CD4-positive, alpha-beta T cell (primary cell): ENCODE measurements at regions not wholly inside any gene's neighbourhood (a gene's known extent, or its start where the extent isn't known, plus 50 kb on each side); places are given as distances from the start of the nearest gene placed in this dataset.

ENCODE experiments used
- ATAC-seq: fragments of 200-7000 bp; cut with Tn5 transposase; one replicate; pipeline ENCODE4 v1.10.0; 2022; ENCODE audit warnings: mild to moderate bottlenecking; ENCODE audit not compliant: poor library complexity
- CTCF ChIA-PET: fragments of 350-600 bp; sonication (Branson Sonifier 250); formaldehyde crosslinking; loops from one replicate; lab custom pipeline; 2021; ENCODE audit warnings: antibody characterized with exemption, inconsistent platforms; lab: Charles Lee
- POLR2A ChIA-PET: fragments of 350-600 bp; sonication (Branson Sonifier 250); formaldehyde crosslinking; loops from one replicate; lab custom pipeline; 2021; ENCODE audit warnings: antibody characterized with exemption, inconsistent platforms; lab: Charles Lee
- DNase-seq, 14 experiments: peaks; one replicate each; pipeline ENCODE4 v3.0.0-alpha.2; 2013 to 2020; ENCODE audit warnings: mixed read lengths in 2 of 14
- H3K27ac ChIP-seq, 2 donors: one replicate each; pipeline versions ENCODE4 v1.5.1 to v1.7.0; 2013; ENCODE audit warnings: low read length in 2 of 2, low read depth in 1 of 2, mild to moderate bottlenecking in 1 of 2
- H3K27me3 ChIP-seq, 2 experiments: 1 replicate in 1 of 2; 2 replicates in 1 of 2; pipeline versions ENCODE4 v1.6.1 to v1.7.0; 2013; ENCODE audit warnings: low read length in 2 of 2, control low read depth in 1 of 2, mild to moderate bottlenecking in 1 of 2, moderate library complexity in 1 of 2; ENCODE audit not compliant: insufficient read depth in 2 of 2, control insufficient read depth in 1 of 2
- H3K36me3 ChIP-seq: one replicate; pipeline ENCODE4 v1.6.1; 2013; ENCODE audit warnings: low read length, control low read depth; ENCODE audit not compliant: insufficient read depth
- H3K4me1 ChIP-seq: one replicate; pipeline ENCODE4 v1.6.1; 2013; ENCODE audit warnings: low read length, control low read depth; ENCODE audit not compliant: insufficient read depth
- H3K4me3 ChIP-seq: one replicate; pipeline ENCODE4 v1.5.1; 2013; ENCODE audit warnings: mild to moderate bottlenecking, low read length, moderate library complexity
- H3K9me3 ChIP-seq, 2 experiments: 1 replicate in 1 of 2; 2 replicates in 1 of 2; pipeline versions ENCODE4 v1.6.1 to v1.7.0; 2013; ENCODE audit warnings: low read length in 2 of 2, mild to moderate bottlenecking in 2 of 2, control low read depth in 1 of 2, moderate library complexity in 1 of 2; ENCODE audit not compliant: control insufficient read depth in 1 of 2, insufficient read depth in 1 of 2
- H3K27ac Mint-ChIP-seq: one replicate; pipeline ENCODE4 v1.8.0; 2020; ENCODE audit warnings: mixed read lengths
- H3K27me3 Mint-ChIP-seq: one replicate; pipeline ENCODE4 v1.8.0; 2021; ENCODE audit warnings: mixed read lengths
- H3K36me3 Mint-ChIP-seq: one replicate; pipeline ENCODE4 v1.8.0; 2021; ENCODE audit warnings: low read depth, mixed read lengths
- H3K4me1 Mint-ChIP-seq: one replicate; pipeline ENCODE4 v1.8.0; 2021; ENCODE audit warnings: low read depth, mixed read lengths
- H3K4me3 Mint-ChIP-seq: one replicate; pipeline ENCODE4 v1.8.0; 2020; ENCODE audit warnings: mild to moderate bottlenecking, mixed read lengths
- H3K9me3 Mint-ChIP-seq: one replicate; pipeline ENCODE4 v1.8.0; 2020; ENCODE audit warnings: mixed read lengths
- intact Hi-C, 2 experiments: fragments of 100-400 bp; cut with DNase I in 1 of 2; cut with micrococcal nuclease in 1 of 2; formaldehyde crosslinking; loops; one replicate each; pipeline versions ENCODE4 v1.15.1 to v1.9.0; 2023 to 2025; cut with DNase I, micrococcal nuclease
- TF ChIP-seq, protein P1 (sequence below): fragments of 200-600 bp; IDR thresholded peaks from one replicate; pipeline ENCODE4 v1.8.0; 2022; ENCODE audit warnings: antibody characterized with exemption, mild to moderate bottlenecking

DNA sequence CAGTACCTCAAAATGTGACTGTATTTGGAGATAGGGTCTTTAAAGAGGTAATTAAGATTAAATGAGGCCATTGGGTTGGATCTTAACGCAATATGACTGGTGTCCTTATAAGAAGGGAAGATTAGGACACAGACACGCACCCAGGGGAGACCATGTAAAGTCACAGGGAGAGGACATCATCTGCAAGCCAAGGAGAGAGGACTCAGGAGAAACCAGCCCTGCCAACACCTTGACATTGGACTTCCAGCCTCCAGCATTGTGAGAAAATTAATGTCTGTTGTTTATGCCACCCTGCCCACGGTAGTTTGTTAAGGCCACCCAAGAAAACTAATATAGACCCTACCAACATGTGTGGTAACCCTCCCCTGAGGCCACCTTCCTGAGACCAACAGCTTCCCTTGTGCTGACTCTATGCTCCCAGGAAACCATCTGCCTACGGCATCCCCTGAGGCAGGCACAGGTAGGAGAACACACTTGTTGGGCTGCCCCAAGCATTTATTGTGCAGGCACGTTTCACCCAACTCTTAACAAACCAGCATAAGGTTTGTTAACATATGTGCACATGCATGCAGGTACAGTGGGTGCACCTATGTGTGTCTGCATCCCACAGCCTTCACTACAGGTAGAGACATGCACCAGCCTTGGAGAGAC is 161.5 kb upstream of the AGAP1 start:
- Histone ChIP-seq H3K4me1 (no peaks in the 10 kb centered on the region), H3K27ac (no peak overlapping the region), H3K9me3 (peaks cover 0 to 4% of the 10 kb centered on the region in 2 experiments), H3K4me3 (no peak overlapping the region), H3K27me3 (peaks cover 0 to 4% of the 10 kb centered on the region in 2 experiments), H3K36me3 (no peaks in the 10 kb centered on the region)
- TF ChIP-seq, protein P1, sequence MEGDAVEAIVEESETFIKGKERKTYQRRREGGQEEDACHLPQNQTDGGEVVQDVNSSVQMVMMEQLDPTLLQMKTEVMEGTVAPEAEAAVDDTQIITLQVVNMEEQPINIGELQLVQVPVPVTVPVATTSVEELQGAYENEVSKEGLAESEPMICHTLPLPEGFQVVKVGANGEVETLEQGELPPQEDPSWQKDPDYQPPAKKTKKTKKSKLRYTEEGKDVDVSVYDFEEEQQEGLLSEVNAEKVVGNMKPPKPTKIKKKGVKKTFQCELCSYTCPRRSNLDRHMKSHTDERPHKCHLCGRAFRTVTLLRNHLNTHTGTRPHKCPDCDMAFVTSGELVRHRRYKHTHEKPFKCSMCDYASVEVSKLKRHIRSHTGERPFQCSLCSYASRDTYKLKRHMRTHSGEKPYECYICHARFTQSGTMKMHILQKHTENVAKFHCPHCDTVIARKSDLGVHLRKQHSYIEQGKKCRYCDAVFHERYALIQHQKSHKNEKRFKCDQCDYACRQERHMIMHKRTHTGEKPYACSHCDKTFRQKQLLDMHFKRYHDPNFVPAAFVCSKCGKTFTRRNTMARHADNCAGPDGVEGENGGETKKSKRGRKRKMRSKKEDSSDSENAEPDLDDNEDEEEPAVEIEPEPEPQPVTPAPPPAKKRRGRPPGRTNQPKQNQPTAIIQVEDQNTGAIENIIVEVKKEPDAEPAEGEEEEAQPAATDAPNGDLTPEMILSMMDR, result no peak
- Mint-ChIP-seq H3K27me3 (peaks cover 44% of the 10 kb centered on the region), H3K4me1 (no peaks in the 10 kb centered on the region), H3K27ac (no peak overlapping the region), H3K9me3 (no peaks in the 10 kb centered on the region), H3K36me3 (no peaks in the 10 kb centered on the region), H3K4me3 (no peak overlapping the region)
- intact Hi-C loops, result no loop called here
- CTCF ChIA-PET, result no interaction called here
- DNase-seq, result no peak
- POLR2A ChIA-PET, result no interaction called here
- ATAC-seq, result no peak

DNA sequence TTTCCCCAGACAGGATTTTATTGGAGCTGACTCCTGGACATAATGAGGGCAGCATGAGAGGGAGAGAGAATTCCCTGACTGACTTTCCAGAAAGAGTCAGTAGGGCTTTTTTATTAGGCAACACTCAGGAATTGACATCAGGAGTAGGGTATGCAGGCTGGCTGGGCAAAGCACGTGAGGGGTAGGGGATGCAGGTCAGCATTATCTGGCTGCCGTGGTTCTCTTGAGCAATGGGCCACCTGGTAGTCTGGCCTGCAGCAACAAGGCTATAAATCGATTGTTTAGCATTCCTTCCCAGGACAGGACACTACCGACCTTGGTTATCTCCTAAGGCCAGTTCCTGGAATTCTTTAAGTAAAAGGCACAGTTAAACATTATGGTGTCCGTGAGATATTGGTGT is 160.8 kb upstream of the AGAP1 start:
- intact Hi-C loops, result no loop called here
- Histone ChIP-seq H3K27me3 (peaks cover 0 to 8% of the 10 kb centered on the region in 2 experiments), H3K4me1 (no peaks in the 10 kb centered on the region), H3K4me3 (no peak overlapping the region), H3K27ac (no peak overlapping the region), H3K36me3 (no peaks in the 10 kb centered on the region), H3K9me3 (peaks cover 0 to 4% of the 10 kb centered on the region in 2 experiments)
- no peaks in the 10 kb centered on the region for H3K4me1 Mint-ChIP-seq
- CTCF ChIA-PET, result no interaction called here
- no peaks in the 10 kb centered on the region for H3K36me3 Mint-ChIP-seq
- POLR2A ChIA-PET, result no interaction called here
- ATAC-seq (no peak), DNase-seq (no peak)
- peaks cover 2% of the 10 kb centered on the region for H3K9me3 Mint-ChIP-seq
- TF ChIP-seq, protein P1, result no peak
- no peak overlapping the region for H3K4me3 Mint-ChIP-seq
- H3K27me3 Mint-ChIP-seq, result peaks cover 44% of the 10 kb centered on the region
- H3K27ac Mint-ChIP-seq, result no peak overlapping the region

DNA sequence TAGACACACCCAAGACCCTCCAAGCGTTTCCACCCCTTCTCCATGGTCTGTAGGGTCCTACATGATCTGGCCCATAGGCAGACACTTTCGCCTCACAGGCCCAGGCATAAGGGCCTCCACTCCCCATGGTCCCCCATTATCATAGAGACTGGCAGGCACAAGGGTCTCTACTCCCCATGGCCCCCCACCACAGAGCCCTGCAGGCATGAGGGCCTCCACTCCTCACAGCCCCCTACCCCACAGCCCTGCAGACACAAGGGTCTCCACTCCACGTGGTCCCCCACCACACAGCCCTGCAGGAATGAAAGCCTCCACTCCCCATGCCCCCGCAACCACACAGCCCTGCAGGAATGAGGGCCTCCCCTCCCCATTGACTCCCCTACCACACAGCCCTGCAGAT is 159.7 kb upstream of the AGAP1 start:
- intact Hi-C loops, result no loop called here
- H3K4me3 ChIP-seq, result no peak overlapping the region
- no peaks in the 10 kb centered on the region for H3K36me3 ChIP-seq
- H3K27ac Mint-ChIP-seq, result no peak overlapping the region
- ChIA-PET POLR2A (no interaction called here), CTCF (no interaction called here)
- peaks cover 0 to 4% of the 10 kb centered on the region in 2 experiments for H3K9me3 ChIP-seq
- peaks cover 0 to 8% of the 10 kb centered on the region in 2 experiments for H3K27me3 ChIP-seq
- H3K4me1 ChIP-seq, result no peaks in the 10 kb centered on the region
- H3K4me1 Mint-ChIP-seq, result no peaks in the 10 kb centered on the region
- TF ChIP-seq, protein P1, result no peak
- DNase-seq (no peak), ATAC-seq (no peak)
- H3K36me3 Mint-ChIP-seq, result no peaks in the 10 kb centered on the region
- no peak overlapping the region for H3K27ac ChIP-seq
- peaks cover 7% of the 10 kb centered on the region for H3K9me3 Mint-ChIP-seq
- H3K4me3 Mint-ChIP-seq, result no peak overlapping the region
- peaks cover 44% of the 10 kb centered on the region for H3K27me3 Mint-ChIP-seq
